GM12873 (cell line): ENCODE measurements at regions not wholly inside any gene's neighbourhood (a gene's known extent, or its start where the extent isn't known, plus 50 kb on each side); places are given as distances from the start of the nearest gene placed in this dataset.

Experiments
- CTCF ChIP-seq: IDR thresholded peaks from 2 replicates; pipeline ENCODE4 v1.5.1; 2012; ENCODE audit warnings: low read depth, mild to moderate bottlenecking, moderate library complexity, low read length, control low read depth; ENCODE audit not compliant: insufficient read depth; ENCODE audit errors: missing control alignments

- TF ChIP-seq CTCF, result peak; percentile 81
Measured at GRCh38 chr1:221478050-221478949, 263.6 kb downstream of the DUSP10 start.

GRCh38 chr1:221487781-221488524 lies 253.9 kb downstream of the DUSP10 start:
- no peak for TF ChIP-seq CTCF

GRCh38 chr1:221488550-221488949 lies 253.3 kb downstream of the DUSP10 start:
- TF ChIP-seq CTCF, result no peak

- TF ChIP-seq CTCF, result no peak
Measured at GRCh38 chr1:221494670-221495069, 247.2 kb downstream of the DUSP10 start.

GRCh38 chr1:221497046-221497445 lies 244.8 kb downstream of the DUSP10 start:
- no peak for TF ChIP-seq CTCF

GRCh38 chr1:221503268-221503667 lies 238.6 kb downstream of the DUSP10 start:
- no peak for TF ChIP-seq CTCF
